ENCODE measurements at regions not wholly inside any gene's neighbourhood (a gene's known extent, or its start where the extent isn't known, plus 50 kb on each side); places are given as distances from the start of the nearest gene placed in this dataset.

DNA sequence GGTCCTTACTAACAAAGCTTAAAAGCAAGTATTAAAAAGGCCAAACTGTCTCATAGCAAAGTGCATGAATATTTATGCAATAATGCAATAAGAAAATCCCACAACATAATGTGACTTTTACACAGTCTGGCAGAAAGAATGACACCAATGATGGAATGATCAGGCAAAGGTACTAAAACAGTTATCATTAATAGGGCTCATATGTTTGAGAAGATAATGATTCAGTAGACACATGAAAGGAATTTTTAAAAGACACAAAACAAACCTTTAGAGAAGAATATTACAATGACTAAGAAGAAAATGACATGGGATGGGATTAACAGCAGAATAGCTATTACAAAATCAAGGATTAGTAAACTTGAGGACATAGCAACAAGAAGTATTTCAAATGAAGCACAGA is 1411.2 kb upstream of the TMEM132C start:
- TF ChIP-seq, protein P1, sequence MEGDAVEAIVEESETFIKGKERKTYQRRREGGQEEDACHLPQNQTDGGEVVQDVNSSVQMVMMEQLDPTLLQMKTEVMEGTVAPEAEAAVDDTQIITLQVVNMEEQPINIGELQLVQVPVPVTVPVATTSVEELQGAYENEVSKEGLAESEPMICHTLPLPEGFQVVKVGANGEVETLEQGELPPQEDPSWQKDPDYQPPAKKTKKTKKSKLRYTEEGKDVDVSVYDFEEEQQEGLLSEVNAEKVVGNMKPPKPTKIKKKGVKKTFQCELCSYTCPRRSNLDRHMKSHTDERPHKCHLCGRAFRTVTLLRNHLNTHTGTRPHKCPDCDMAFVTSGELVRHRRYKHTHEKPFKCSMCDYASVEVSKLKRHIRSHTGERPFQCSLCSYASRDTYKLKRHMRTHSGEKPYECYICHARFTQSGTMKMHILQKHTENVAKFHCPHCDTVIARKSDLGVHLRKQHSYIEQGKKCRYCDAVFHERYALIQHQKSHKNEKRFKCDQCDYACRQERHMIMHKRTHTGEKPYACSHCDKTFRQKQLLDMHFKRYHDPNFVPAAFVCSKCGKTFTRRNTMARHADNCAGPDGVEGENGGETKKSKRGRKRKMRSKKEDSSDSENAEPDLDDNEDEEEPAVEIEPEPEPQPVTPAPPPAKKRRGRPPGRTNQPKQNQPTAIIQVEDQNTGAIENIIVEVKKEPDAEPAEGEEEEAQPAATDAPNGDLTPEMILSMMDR (IDR thresholded peaks at IDR 0.05; ENCODE audit: insufficient read depth, low read length, poor library complexity, severe bottlenecking): no peak
- TF ChIP-seq EZH2phosphoT487 (conservative IDR thresholded peaks at IDR 0.05; ENCODE audit: low read length): no peak
